K562 (cell line): ENCODE measurements at regions not wholly inside any gene's neighbourhood (a gene's known extent, or its start where the extent isn't known, plus 50 kb on each side); places are given as distances from the start of the nearest gene placed in this dataset.

Experiments used
- ATAC-seq: fragments of 200-7000 bp; cut with Tn5 transposase; 3 replicates; pipeline ENCODE4 v1.9.1; 2020; ENCODE audit warnings: moderate library complexity
- BruUV-seq: library from RNA; stranded (reverse); fragments of 400-500 nt; replicated peaks from 2 replicates; lab custom pipeline; 2021; lab: Mats Ljungman, UMichigan
- CTCF ChIA-PET: fragments of 300-600 bp; formaldehyde crosslinking; extraction: SDS; loops from one replicate; lab custom pipeline; 2021; ENCODE audit warnings: low intra/inter-chr PET ratio; lab: Yijun Ruan, JAX
- POLR2A ChIA-PET: fragments of 300-600, 350-650 bp; sonication (Branson Sonifier 250); formaldehyde crosslinking; extraction: SDS; loops from one replicate; lab custom pipeline; 2021; ENCODE audit warnings: antibody characterized with exemption, inconsistent platforms; lab: Yijun Ruan, JAX
- DNase-seq, 4 experiments: peaks; one replicate each; pipeline versions ENCODE4 v3.0.0 to v3.0.0-alpha.2; 2011 to 2018; ENCODE audit warnings: low spot score in 3 of 4, mixed read lengths in 3 of 4; ENCODE audit errors: extremely low read depth in 1 of 4
- FAIRE-seq: peaks from 2 replicates; lab custom pipeline; 2011; peaks lifted over from hg19 to GRCh38; lab: Jason Lieb, UNC
- H2AFZ ChIP-seq: 2 replicates; pipeline ENCODE4 v1.6.0; 2011; ENCODE audit warnings: low read depth, low read length, control low read depth, inconsistent platforms
- H3K27ac ChIP-seq: fragments of 200-600 bp; 3 replicates; pipeline ENCODE4 v1.8.0; 2011; ENCODE audit warnings: low read depth, mild to moderate bottlenecking, control low read depth, inconsistent platforms, low read length, moderate library complexity, mixed read lengths; ENCODE audit errors: extremely low read depth
- H3K27me3 ChIP-seq, 2 experiments: fragments of 300-600 bp in 1 of 2; 2 replicates in 1 of 2; 3 replicates in 1 of 2; pipeline versions ENCODE4 v1.6.0 to v1.8.0; 2011; ENCODE audit warnings: inconsistent platforms in 2 of 2, low read length in 2 of 2, mild to moderate bottlenecking in 1 of 2, mixed read lengths in 1 of 2, moderate library complexity in 1 of 2; ENCODE audit not compliant: control insufficient read depth in 2 of 2, insufficient read depth in 2 of 2
- H3K36me3 ChIP-seq: fragments of 300-600 bp; 3 replicates; pipeline ENCODE4 v1.8.0; 2011; ENCODE audit warnings: mild to moderate bottlenecking, low read length, inconsistent platforms; ENCODE audit not compliant: control insufficient read depth, insufficient read depth
- H3K4me1 ChIP-seq, 2 experiments: fragments of 200-600 bp in 1 of 2; replicated peaks in 1 of 2; 2 replicates in 1 of 2; 3 replicates in 1 of 2; pipeline versions ENCODE4 v1.5.1 to v1.8.0; 2011; ENCODE audit warnings: inconsistent platforms in 2 of 2, low read length in 2 of 2, mild to moderate bottlenecking in 1 of 2, mixed read lengths in 1 of 2, moderate library complexity in 1 of 2; ENCODE audit not compliant: control insufficient read depth in 2 of 2, insufficient read depth in 2 of 2
- H3K4me2 ChIP-seq: 2 replicates; pipeline ENCODE4 v1.6.1; 2011; ENCODE audit warnings: low read length, control low read depth, inconsistent platforms, mixed read lengths; ENCODE audit not compliant: insufficient read depth
- H3K4me3 ChIP-seq: fragments of 200-600 bp; sonication (generic), shearing (Covaris generic); 2 replicates; pipeline ENCODE4 v1.5.1; 2016; ENCODE audit warnings: control low read depth, inconsistent platforms
- H3K79me2 ChIP-seq: fragments of 200-600 bp; 3 replicates; pipeline ENCODE4 v1.8.0; 2011; ENCODE audit warnings: low read length, inconsistent platforms; ENCODE audit not compliant: control insufficient read depth, insufficient read depth
- H3K9ac ChIP-seq, 2 experiments: 2 replicates each; pipeline versions ENCODE4 v1.6.0 to v1.6.1; 2011; ENCODE audit warnings: low read depth in 2 of 2, low read length in 2 of 2, control low read depth in 1 of 2, inconsistent platforms in 1 of 2, mild to moderate bottlenecking in 1 of 2, mixed read lengths in 1 of 2; ENCODE audit not compliant: insufficient read depth in 1 of 2
- H3K9me1 ChIP-seq: one replicate; pipeline ENCODE4 v1.6.0; 2011; ENCODE audit warnings: inconsistent platforms, mild to moderate bottlenecking, low read length, moderate library complexity; ENCODE audit not compliant: control insufficient read depth, insufficient read depth
- H3K9me3 ChIP-seq: replicated peaks from 2 replicates; pipeline ENCODE4 v1.5.1; 2011; ENCODE audit warnings: low read depth, low read length, inconsistent platforms; ENCODE audit not compliant: control insufficient read depth, insufficient read depth
- H4K20me1 ChIP-seq: replicated peaks from 2 replicates; pipeline ENCODE4 v1.6.1; 2011; ENCODE audit warnings: low read length, inconsistent platforms, mixed read lengths; ENCODE audit not compliant: control insufficient read depth, insufficient read depth
- ASH1L ChIP-seq: fragments of 450-650 bp; IDR thresholded peaks from 2 replicates; pipeline ENCODE4 v1.6.1; 2018; ENCODE audit warnings: borderline replicate concordance, mild to moderate bottlenecking, low read depth; ENCODE audit not compliant: partially characterized antibody
- CCAR2 ChIP-seq: fragments of 200-400 bp; formaldehyde crosslinking; IDR thresholded peaks from 2 replicates; pipeline ENCODE4 v1.6.1; 2017; ENCODE audit warnings: mild to moderate bottlenecking, low read depth, low read length
- CXXC5 ChIP-seq: fragments of 250-450 bp; sonication (Bioruptor Pico); IDR thresholded peaks from 2 replicates; pipeline ENCODE4 v1.8.0; 2022; ENCODE audit warnings: inconsistent platforms, mild to moderate bottlenecking, moderate library complexity
- GATA2 ChIP-seq: sonication (generic); formaldehyde crosslinking; IDR thresholded peaks from 2 replicates; pipeline ENCODE4 v1.4.0; 2020; ENCODE audit warnings: mild to moderate bottlenecking, missing genetic modification reagents
- JUN ChIP-seq, 2 experiments: sonication (generic) in 1 of 2; formaldehyde crosslinking in 1 of 2; IDR thresholded peaks; 2 replicates each; pipeline versions ENCODE4 v1.6.1 to v1.8.0; 2012 to 2022; ENCODE audit warnings: borderline replicate concordance in 2 of 2, mild to moderate bottlenecking in 2 of 2, improper control_type of control experiment in 1 of 2, low read depth in 1 of 2, low read length in 1 of 2, missing genetic modification reagents in 1 of 2
- NELFE ChIP-seq: IDR thresholded peaks from 2 replicates; pipeline ENCODE4 v1.6.1; 2011; ENCODE audit warnings: mild to moderate bottlenecking; ENCODE audit not compliant: insufficient read depth, insufficient read length
- NFIC ChIP-seq: fragments of 450-650 bp; IDR thresholded peaks from 2 replicates; pipeline ENCODE4 v1.6.1; 2017; ENCODE audit warnings: mild to moderate bottlenecking, inconsistent platforms
- TEAD2 ChIP-seq: fragments of 450-650 bp; IDR thresholded peaks from 2 replicates; pipeline ENCODE4 v1.6.1; 2016; ENCODE audit warnings: missing genetic modification characterization, control low read depth, missing compliant biosample characterization
- ZBTB5 ChIP-seq: fragments of 450-650 bp; IDR thresholded peaks from 2 replicates; pipeline ENCODE4 v1.6.1; 2017; ENCODE audit warnings: antibody characterized with exemption
- ZNF699 ChIP-seq: fragments of 250-450 bp; sonication (Bioruptor Pico); IDR thresholded peaks from 2 replicates; pipeline ENCODE4 v1.8.0; 2021; ENCODE audit warnings: mild to moderate bottlenecking, moderate library complexity; ENCODE audit not compliant: insufficient replicate concordance
- WGBS: fragments of 100-300 bp; shearing (Covaris generic); methylation state at CpG from one replicate; pipeline ENCODE4 v1.1.6; 2016; ENCODE audit warnings: low coverage, mixed read lengths; ENCODE audit not compliant: insufficient coverage; ENCODE audit errors: missing lambda C conversion rate; 5-methylcytosine and 5-hydroxymethylcytosine counted together
- in situ Hi-C: fragments of 300-500 bp; cut with MboI; formaldehyde crosslinking; loops from 4 replicates; pipeline ENCODE4 v1.15.0; 2018; ENCODE audit warnings: inconsistent platforms, mixed read lengths
- intact Hi-C: fragments of 100-400 bp; cut with micrococcal nuclease; formaldehyde crosslinking; loops from 2 replicates; pipeline ENCODE4 v1.14.2; 2022
- TF ChIP-seq, protein P1 (sequence below): fragments of 150-350 bp; conservative IDR thresholded peaks from 2 replicates; pipeline ENCODE4 v1.6.1; 2014; ENCODE audit warnings: low read length

GRCh38 chr13:18956473-18957078, 225.0 kb downstream of the TUBA3C start:
- no peak overlapping the region for H3K27ac ChIP-seq
- H3K4me2 ChIP-seq: no peak overlapping the region
- H3K4me3 ChIP-seq: no peak overlapping the region
- 3% methylated on average over 3 of the region's 4 CpGs for WGBS
- no peaks in the 10 kb centered on the region for H3K79me2 ChIP-seq
- no peaks in the 10 kb centered on the region for H3K9me1 ChIP-seq
- no peaks in the 10 kb centered on the region for H4K20me1 ChIP-seq
- no peaks in the 10 kb centered on the region; a peak in 1 of 5 replicates for H3K27me3 ChIP-seq
- in situ Hi-C loops (no loop called here), intact Hi-C loops (no loop called here)
- no peak for FAIRE-seq
- ATAC-seq: no peak
- CTCF ChIA-PET: no interaction called here
- H3K9ac ChIP-seq: no peak overlapping the region
- H3K36me3 ChIP-seq: no peaks in the 10 kb centered on the region
- H2AFZ ChIP-seq: no peak overlapping the region
- POLR2A ChIA-PET: no interaction called here
- no TSS peak for BruUV-seq
- DNase-seq: no peak
- no peaks in the 10 kb centered on the region for H3K9me3 ChIP-seq
- TF ChIP-seq, protein P1, sequence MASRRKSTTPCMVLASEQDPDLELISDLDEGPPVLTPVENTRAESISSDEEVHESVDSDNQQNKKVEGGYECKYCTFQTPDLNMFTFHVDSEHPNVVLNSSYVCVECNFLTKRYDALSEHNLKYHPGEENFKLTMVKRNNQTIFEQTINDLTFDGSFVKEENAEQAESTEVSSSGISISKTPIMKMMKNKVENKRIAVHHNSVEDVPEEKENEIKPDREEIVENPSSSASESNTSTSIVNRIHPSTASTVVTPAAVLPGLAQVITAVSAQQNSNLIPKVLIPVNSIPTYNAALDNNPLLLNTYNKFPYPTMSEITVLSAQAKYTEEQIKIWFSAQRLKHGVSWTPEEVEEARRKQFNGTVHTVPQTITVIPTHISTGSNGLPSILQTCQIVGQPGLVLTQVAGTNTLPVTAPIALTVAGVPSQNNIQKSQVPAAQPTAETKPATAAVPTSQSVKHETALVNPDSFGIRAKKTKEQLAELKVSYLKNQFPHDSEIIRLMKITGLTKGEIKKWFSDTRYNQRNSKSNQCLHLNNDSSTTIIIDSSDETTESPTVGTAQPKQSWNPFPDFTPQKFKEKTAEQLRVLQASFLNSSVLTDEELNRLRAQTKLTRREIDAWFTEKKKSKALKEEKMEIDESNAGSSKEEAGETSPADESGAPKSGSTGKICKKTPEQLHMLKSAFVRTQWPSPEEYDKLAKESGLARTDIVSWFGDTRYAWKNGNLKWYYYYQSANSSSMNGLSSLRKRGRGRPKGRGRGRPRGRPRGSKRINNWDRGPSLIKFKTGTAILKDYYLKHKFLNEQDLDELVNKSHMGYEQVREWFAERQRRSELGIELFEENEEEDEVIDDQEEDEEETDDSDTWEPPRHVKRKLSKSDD: no peak
- TF ChIP-seq ZBTB5 (no peak), ASH1L (no peak), ZNF699 (CRISPR knock-in tag) (no peak), GATA2 (CRISPR knock-in tag) (no peak), CXXC5 (CRISPR knock-in tag) (no peak), NFIC (no peak), CCAR2 (no peak), NELFE (no peak), JUN (IDR thresholded peaks at IDR 0.05; ENCODE audit: borderline replicate concordance, low read depth, low read length) (no peak), JUN (CRISPR knock-in tag; IDR thresholded peaks at IDR 0.05; ENCODE audit: borderline replicate concordance) (no peak), TEAD2 (tag) (no peak)
- H3K4me1 ChIP-seq: no peaks in the 10 kb centered on the region; a peak in 2 of 5 replicates
